ENCODE measurements at regions not wholly inside any gene's neighbourhood (a gene's known extent, or its start where the extent isn't known, plus 50 kb on each side); places are given as distances from the start of the nearest gene placed in this dataset.

- Histone ChIP-seq H3K4me3 (ENCODE audit: low read length) (no peak overlapping the region), H3K36me3 (replicated peaks; ENCODE audit: low read depth, low read length) (no peaks in the 10 kb centered on the region), H3K9me3 (ENCODE audit: insufficient read depth, low read length) (no peaks in the 10 kb centered on the region), H3K27me3 (ENCODE audit: low read depth, low read length) (no peaks in the 10 kb centered on the region), H3K27ac (ENCODE audit: low read length) (no peak overlapping the region), H4K20me1 (ENCODE audit: insufficient read depth, low read length) (no peaks in the 10 kb centered on the region), H3K79me2 (ENCODE audit: low read length) (no peaks in the 10 kb centered on the region), H3K4me1 (ENCODE audit: low read length) (no peaks in the 10 kb centered on the region), H3K9ac (ENCODE audit: low read length) (no peak overlapping the region), H3K4me2 (ENCODE audit: low read length) (no peak overlapping the region), H2AFZ (ENCODE audit: low read depth, low read length) (no peak overlapping the region)
- TF ChIP-seq CTCF (IDR thresholded peaks at IDR 0.05; ENCODE audit: low read depth, low read length), result no peak
- no peak for TF ChIP-seq EZH2phosphoT487 (IDR thresholded peaks at IDR 0.05; ENCODE audit: low read depth)
Observed at GRCh38 chr5:154631141-154631540, 124.0 kb upstream of the LARP1 start.

GRCh38 chr5:154630410-154630809 is 124.8 kb upstream of the LARP1 start:
- H3K27me3 ChIP-seq (ENCODE audit: low read depth, low read length), result no peaks in the 10 kb centered on the region
- no peak overlapping the region for H3K27ac ChIP-seq (ENCODE audit: low read length)
- TF ChIP-seq EZH2phosphoT487 (IDR thresholded peaks at IDR 0.05; ENCODE audit: low read depth) (no peak), CTCF (IDR thresholded peaks at IDR 0.05; ENCODE audit: low read depth, low read length) (no peak)
- H2AFZ ChIP-seq (ENCODE audit: low read depth, low read length), result no peak overlapping the region
- H4K20me1 ChIP-seq (ENCODE audit: insufficient read depth, low read length), result no peaks in the 10 kb centered on the region
- H3K4me1 ChIP-seq (ENCODE audit: low read length), result no peaks in the 10 kb centered on the region
- no peak overlapping the region for H3K4me2 ChIP-seq (ENCODE audit: low read length)
- no peaks in the 10 kb centered on the region for H3K9me3 ChIP-seq (ENCODE audit: insufficient read depth, low read length)
- no peaks in the 10 kb centered on the region for H3K79me2 ChIP-seq (ENCODE audit: low read length)
- no peak overlapping the region for H3K9ac ChIP-seq (ENCODE audit: low read length)
- no peaks in the 10 kb centered on the region for H3K36me3 ChIP-seq (replicated peaks; ENCODE audit: low read depth, low read length)
- H3K4me3 ChIP-seq (ENCODE audit: low read length), result no peak overlapping the region

GRCh38 chr5:154628685-154629084 is 126.5 kb upstream of the LARP1 start:
- TF ChIP-seq EZH2phosphoT487 (IDR thresholded peaks at IDR 0.05; ENCODE audit: low read depth) (no peak), CTCF (IDR thresholded peaks at IDR 0.05; ENCODE audit: low read depth, low read length) (no peak)
- Histone ChIP-seq H3K9ac (ENCODE audit: low read length) (no peak overlapping the region), H3K27ac (ENCODE audit: low read length) (no peak overlapping the region), H2AFZ (ENCODE audit: low read depth, low read length) (no peak overlapping the region), H3K4me3 (ENCODE audit: low read length) (no peak overlapping the region), H3K9me3 (ENCODE audit: insufficient read depth, low read length) (no peaks in the 10 kb centered on the region), H3K4me1 (ENCODE audit: low read length) (no peaks in the 10 kb centered on the region), H4K20me1 (ENCODE audit: insufficient read depth, low read length) (no peaks in the 10 kb centered on the region), H3K4me2 (ENCODE audit: low read length) (no peak overlapping the region), H3K79me2 (ENCODE audit: low read length) (no peaks in the 10 kb centered on the region), H3K27me3 (ENCODE audit: low read depth, low read length) (no peaks in the 10 kb centered on the region), H3K36me3 (replicated peaks; ENCODE audit: low read depth, low read length) (no peaks in the 10 kb centered on the region)

GRCh38 chr5:154627698-154628678 is 127.2 kb upstream of the LARP1 start:
- no peaks in the 10 kb centered on the region for H3K36me3 ChIP-seq (replicated peaks; ENCODE audit: low read depth, low read length)
- no peaks in the 10 kb centered on the region for H4K20me1 ChIP-seq (ENCODE audit: insufficient read depth, low read length)
- H3K4me1 ChIP-seq (ENCODE audit: low read length), result no peaks in the 10 kb centered on the region
- H3K9ac ChIP-seq (ENCODE audit: low read length), result no peak overlapping the region
- no peaks in the 10 kb centered on the region for H3K9me3 ChIP-seq (ENCODE audit: insufficient read depth, low read length)
- H2AFZ ChIP-seq (ENCODE audit: low read depth, low read length), result no peak overlapping the region
- no peak overlapping the region for H3K27ac ChIP-seq (ENCODE audit: low read length)
- TF ChIP-seq EZH2phosphoT487 (IDR thresholded peaks at IDR 0.05; ENCODE audit: low read depth) (no peak), CTCF (IDR thresholded peaks at IDR 0.05; ENCODE audit: low read depth, low read length) (no peak)
- no peak overlapping the region for H3K4me3 ChIP-seq (ENCODE audit: low read length)
- no peak overlapping the region for H3K4me2 ChIP-seq (ENCODE audit: low read length)
- H3K27me3 ChIP-seq (ENCODE audit: low read depth, low read length), result no peaks in the 10 kb centered on the region
- no peaks in the 10 kb centered on the region for H3K79me2 ChIP-seq (ENCODE audit: low read length)

All from OCI-LY3 (cell line).